Natural killer cell (primary cell): ENCODE measurements at regions not wholly inside any gene's neighbourhood (a gene's known extent, or its start where the extent isn't known, plus 50 kb on each side); places are given as distances from the start of the nearest gene placed in this dataset.

Experiments
- ATAC-seq, 3 donors: fragments of 150-1000 bp in 2 of 3; fragments of 200-7000 bp in 1 of 3; cut with Tn5 transposase; 1 replicate in 1 of 3; 2 replicates in 2 of 3; pipeline ENCODE4 v1.10.0; 2021; ENCODE audit warnings: mild to moderate bottlenecking in 2 of 3, moderate library complexity in 2 of 3
- DNase-seq, 2 donors: peaks; one replicate each; pipeline versions ENCODE4 v3.0.0 to v3.0.0-alpha.2; 2013 to 2021; ENCODE audit warnings: mixed read lengths in 1 of 2
- H3K27ac ChIP-seq: one replicate; pipeline ENCODE4 v1.5.1; 2013; ENCODE audit warnings: mild to moderate bottlenecking, low read length
- H3K27me3 ChIP-seq: one replicate; pipeline ENCODE4 v1.6.1; 2013; ENCODE audit warnings: low read length; ENCODE audit not compliant: control insufficient read depth, insufficient read depth
- H3K36me3 ChIP-seq: one replicate; pipeline ENCODE4 v1.6.1; 2013; ENCODE audit warnings: low read length; ENCODE audit not compliant: control insufficient read depth, insufficient read depth
- H3K4me1 ChIP-seq: one replicate; pipeline ENCODE4 v1.6.1; 2013; ENCODE audit warnings: low read length; ENCODE audit not compliant: control insufficient read depth, insufficient read depth
- H3K4me3 ChIP-seq: one replicate; pipeline ENCODE4 v1.5.1; 2013; ENCODE audit warnings: low read length
- H3K9me3 ChIP-seq: one replicate; pipeline ENCODE4 v1.6.1; 2013; ENCODE audit warnings: low read length; ENCODE audit not compliant: control insufficient read depth, insufficient read depth
- H3K27ac Mint-ChIP-seq, 2 donors: one replicate each; pipeline ENCODE4 v1.8.0; 2022; ENCODE audit warnings: mild to moderate bottlenecking in 2 of 2, mixed read lengths in 2 of 2, moderate library complexity in 1 of 2
- H3K27me3 Mint-ChIP-seq, 2 donors: one replicate each; pipeline ENCODE4 v1.8.0; 2022; ENCODE audit warnings: low read depth in 2 of 2, mixed read lengths in 2 of 2
- H3K36me3 Mint-ChIP-seq: one replicate; pipeline ENCODE4 v1.8.0; 2022; ENCODE audit warnings: mixed read lengths
- H3K4me1 Mint-ChIP-seq, 2 donors: one replicate each; pipeline ENCODE4 v1.8.0; 2022; ENCODE audit warnings: mixed read lengths in 2 of 2
- H3K4me3 Mint-ChIP-seq: one replicate; pipeline ENCODE4 v1.8.0; 2022; ENCODE audit warnings: mild to moderate bottlenecking, moderate library complexity, mixed read lengths
- H3K9me3 Mint-ChIP-seq, 2 donors: one replicate each; pipeline ENCODE4 v1.8.0; 2022; ENCODE audit warnings: mixed read lengths in 2 of 2
- CTCF ChIP-seq: fragments of 200-600 bp; IDR thresholded peaks from one replicate; pipeline ENCODE4 v1.8.0; 2022; ENCODE audit warnings: antibody characterized with exemption
- WGBS: methylation state at CpG from one replicate; pipeline ENCODE4 v1.1.7; 2013; ENCODE audit warnings: missing lambda C conversion rate; ENCODE audit not compliant: insufficient coverage; 5-methylcytosine and 5-hydroxymethylcytosine counted together
- intact Hi-C: fragments of 100-400 bp; cut with micrococcal nuclease; formaldehyde crosslinking; loops from one replicate; pipeline ENCODE4 v1.14.2; 2022

- H3K36me3 ChIP-seq, result no peaks in the 10 kb centered on the region
- no peak for TF ChIP-seq CTCF
- H3K27me3 Mint-ChIP-seq, result no peaks in the 10 kb centered on the region
- H3K4me3 Mint-ChIP-seq, result no peak overlapping the region
- H3K4me3 ChIP-seq, result no peak overlapping the region
- no peaks in the 10 kb centered on the region for H3K4me1 ChIP-seq
- peaks cover 3% of the 10 kb centered on the region for H3K9me3 ChIP-seq
- DNase-seq (no peak), ATAC-seq (no peak)
- H3K27ac Mint-ChIP-seq, result no peak overlapping the region
- H3K36me3 Mint-ChIP-seq, result no peaks in the 10 kb centered on the region
- 75% methylated on average over 4 of the region's 4 CpGs for WGBS
- intact Hi-C loops, result no loop called here
- H3K4me1 Mint-ChIP-seq, result no peaks in the 10 kb centered on the region
- H3K27ac ChIP-seq, result no peak overlapping the region
- H3K27me3 ChIP-seq, result no peaks in the 10 kb centered on the region
- peaks cover 0 to 4% of the 10 kb centered on the region in 2 donors for H3K9me3 Mint-ChIP-seq
Measured at GRCh38 chr2:118689456-118689855, 158.0 kb downstream of the EN1 start.

- TF ChIP-seq CTCF, result no peak
- H3K4me3 Mint-ChIP-seq, result no peak overlapping the region
Measured at GRCh38 chr2:118689033-118689432, 158.4 kb downstream of the EN1 start.

GRCh38 chr2:118687698-118688097 is 159.8 kb downstream of the EN1 start:
- DNase-seq (no peak), ATAC-seq (no peak)
- Mint-ChIP-seq H3K27ac (no peak overlapping the region), H3K9me3 (peaks cover 0 to 4% of the 10 kb centered on the region in 2 donors), H3K4me1 (no peaks in the 10 kb centered on the region), H3K4me3 (no peak overlapping the region), H3K36me3 (no peaks in the 10 kb centered on the region), H3K27me3 (no peaks in the 10 kb centered on the region)
- Histone ChIP-seq H3K4me3 (no peak overlapping the region), H3K27ac (no peak overlapping the region), H3K4me1 (no peaks in the 10 kb centered on the region), H3K27me3 (no peaks in the 10 kb centered on the region), H3K36me3 (no peaks in the 10 kb centered on the region), H3K9me3 (no peaks in the 10 kb centered on the region)
- WGBS, result 74% methylated on average over 2 of the region's 2 CpGs
- TF ChIP-seq CTCF, result no peak
- intact Hi-C loops, result no loop called here

More at GRCh38 chr2:118689033-118689432, 158.4 kb downstream of the EN1 start:
- H3K27ac ChIP-seq, result no peak overlapping the region
- no peak for ATAC-seq
- no peak overlapping the region for H3K4me3 ChIP-seq
- no peaks in the 10 kb centered on the region for H3K36me3 ChIP-seq
- H3K9me3 ChIP-seq, result peaks cover 3% of the 10 kb centered on the region
- Mint-ChIP-seq H3K9me3 (peaks cover 0 to 4% of the 10 kb centered on the region in 2 donors), H3K36me3 (no peaks in the 10 kb centered on the region), H3K27ac (no peak overlapping the region), H3K27me3 (no peaks in the 10 kb centered on the region), H3K4me1 (no peaks in the 10 kb centered on the region)
- no peaks in the 10 kb centered on the region for H3K27me3 ChIP-seq
- 79% methylated on average over 6 of the region's 6 CpGs for WGBS
- H3K4me1 ChIP-seq, result no peaks in the 10 kb centered on the region
- intact Hi-C loops, result no loop called here
- DNase-seq, result no peak

- Histone ChIP-seq H3K9me3 (no peaks in the 10 kb centered on the region), H3K27me3 (no peaks in the 10 kb centered on the region), H3K4me1 (no peaks in the 10 kb centered on the region), H3K27ac (no peak overlapping the region), H3K4me3 (no peak overlapping the region), H3K36me3 (no peaks in the 10 kb centered on the region)
- Mint-ChIP-seq H3K4me3 (no peak overlapping the region), H3K36me3 (no peaks in the 10 kb centered on the region), H3K4me1 (no peaks in the 10 kb centered on the region), H3K27me3 (no peaks in the 10 kb centered on the region), H3K27ac (no peak overlapping the region), H3K9me3 (peaks cover 0 to 4% of the 10 kb centered on the region in 2 donors)
- ATAC-seq, result no peak
- DNase-seq, result no peak
- intact Hi-C loops, result no loop called here
- no peak for TF ChIP-seq CTCF
- 66% methylated on average over 3 of the region's 3 CpGs for WGBS
Measured at GRCh38 chr2:118687192-118687591, 160.3 kb downstream of the EN1 start.
